HL-60 (cell line): ENCODE measurements at regions not wholly inside any gene's neighbourhood (a gene's known extent, or its start where the extent isn't known, plus 50 kb on each side); places are given as distances from the start of the nearest gene placed in this dataset.

Experiments
- CTCF ChIP-seq: IDR thresholded peaks from one replicate; pipeline ENCODE4 v1.5.1; 2011; ENCODE audit warnings: low read length, control low read depth, inconsistent platforms; ENCODE audit not compliant: insufficient read depth
- POLR2AphosphoS5 ChIP-seq: IDR thresholded peaks from 2 replicates; pipeline ENCODE4 v1.6.1; 2012; ENCODE audit warnings: low read depth
- REST ChIP-seq: IDR thresholded peaks from 2 replicates; pipeline ENCODE4 v1.6.1; 2012; ENCODE audit warnings: low read depth; ENCODE audit not compliant: insufficient replicate concordance

GRCh38 chr2:52431352-52431760 is 1336.2 kb upstream of the CHAC2 start:
- TF ChIP-seq CTCF (no peak), REST (no peak), POLR2AphosphoS5 (no peak)
